ENCODE measurements at regions not wholly inside any gene's neighbourhood (a gene's known extent, or its start where the extent isn't known, plus 50 kb on each side); places are given as distances from the start of the nearest gene placed in this dataset.

DNA sequence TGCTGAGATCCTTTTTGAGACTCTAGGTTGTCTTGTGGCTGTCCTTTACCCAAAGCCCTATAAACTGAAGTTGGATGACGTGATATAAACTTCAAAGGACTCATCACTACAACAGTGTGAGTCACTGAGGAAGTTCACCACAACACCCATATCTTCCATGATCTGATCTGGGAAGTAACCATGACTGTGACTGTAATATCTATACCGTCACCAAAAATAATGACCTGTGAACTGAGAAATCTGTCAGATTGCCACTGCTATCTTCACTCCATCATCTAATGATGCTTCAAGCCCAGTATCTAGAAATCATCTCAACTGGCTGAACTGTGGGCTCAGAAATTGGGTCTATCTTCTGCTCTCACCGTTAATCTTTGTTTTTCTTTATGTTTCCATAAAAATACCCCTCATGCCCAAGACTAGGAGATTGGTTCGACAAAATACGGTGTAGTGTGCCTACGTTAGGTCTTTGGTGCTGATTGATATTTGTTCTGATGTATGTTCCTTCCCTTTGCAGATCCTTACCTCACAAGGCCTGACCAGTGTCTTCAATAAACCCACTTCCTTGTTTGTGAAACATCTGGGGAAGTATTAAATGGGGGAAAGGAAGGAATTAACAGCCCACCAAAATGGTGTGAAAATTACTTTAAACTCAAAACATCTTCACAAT, 78.2 kb downstream of the MYL12B start:
- H3K36me3 Mint-ChIP-seq = no peaks in the 10 kb centered on the region

DNA sequence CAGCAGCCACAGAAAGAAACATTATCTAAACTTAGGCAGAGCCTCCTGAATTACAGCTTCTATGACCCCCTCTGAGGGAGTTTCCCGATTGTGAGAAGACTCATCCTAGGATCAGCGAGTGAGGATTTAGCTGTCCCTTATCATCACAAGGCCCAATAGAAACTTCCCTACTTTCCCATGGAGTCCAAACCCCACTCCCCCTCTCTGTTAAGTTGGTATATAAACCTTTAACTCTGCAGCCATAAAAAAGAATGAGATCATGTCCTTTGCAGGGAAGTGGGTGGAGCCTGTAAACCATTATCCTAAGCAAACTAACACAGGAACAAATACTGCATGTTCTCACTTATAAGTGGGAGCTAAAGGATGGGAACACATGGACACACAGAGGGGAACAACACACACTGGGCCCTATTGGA, 78.8 kb downstream of the MYL12B start:
- intact Hi-C loops (cut with micrococcal nuclease) = no loop called here
- H3K9me3 ChIP-seq (ENCODE audit: control insufficient read depth in 1 of 2, low read length in 2 of 2) = no peaks in the 10 kb centered on the region
- no peak overlapping the region for H3K4me3 ChIP-seq (ENCODE audit: low read length in 2 of 2)
- ChIA-PET POLR2A (ENCODE audit: partially characterized antibody) (no interaction called here), CTCF (ENCODE audit: partially characterized antibody) (no interaction called here)
- H3K36me3 Mint-ChIP-seq = no peaks in the 10 kb centered on the region
- H3K4me3 Mint-ChIP-seq = no peak overlapping the region
- H3K27ac Mint-ChIP-seq = peak overlapping the region in 1 of 7 donors; percentile 65
- H3K9me3 Mint-ChIP-seq = peaks cover 0 to 7% (median 0%) of the 10 kb centered on the region in 8 donors
- no peaks in the 10 kb centered on the region for H3K4me1 ChIP-seq (ENCODE audit: insufficient read depth, low read length)
- peaks cover 0 to 8% (median 3%) of the 10 kb centered on the region in 4 donors for H3K4me1 Mint-ChIP-seq
- DNase-seq = no peak
- H3K27me3 Mint-ChIP-seq = peaks cover 0 to 1% of the 10 kb centered on the region in 2 donors
- no peaks in the 10 kb centered on the region for H3K36me3 ChIP-seq (ENCODE audit: insufficient read depth, low read length)
- H3K27me3 ChIP-seq (ENCODE audit: insufficient read depth, low read length) = no peaks in the 10 kb centered on the region
- H3K27ac ChIP-seq (ENCODE audit: low read depth, low read length) = no peak overlapping the region

More for the DNA sequence above, 78.2 kb downstream of the MYL12B start:
- Histone ChIP-seq H3K27me3 (ENCODE audit: insufficient read depth, low read length) (no peaks in the 10 kb centered on the region), H3K4me3 (ENCODE audit: low read length in 2 of 2) (no peak overlapping the region), H3K9me3 (ENCODE audit: control insufficient read depth in 1 of 2, low read length in 2 of 2) (no peaks in the 10 kb centered on the region), H3K4me1 (ENCODE audit: insufficient read depth, low read length) (no peaks in the 10 kb centered on the region), H3K27ac (ENCODE audit: low read depth, low read length) (no peak overlapping the region), H3K36me3 (ENCODE audit: insufficient read depth, low read length) (no peaks in the 10 kb centered on the region)
- Mint-ChIP-seq H3K9me3 (peaks cover 0 to 7% (median 0%) of the 10 kb centered on the region in 8 donors), H3K27ac (peak overlapping the region in 1 of 7 donors; percentile 12), H3K4me3 (no peak overlapping the region), H3K4me1 (peaks cover 0 to 8% (median 3%) of the 10 kb centered on the region in 4 donors), H3K27me3 (peaks cover 0 to 1% of the 10 kb centered on the region in 2 donors)
- peak in 1 of 5 donors; percentile 6 for DNase-seq
- ChIA-PET CTCF (ENCODE audit: partially characterized antibody) (no interaction called here), POLR2A (ENCODE audit: partially characterized antibody) (no interaction called here)
- intact Hi-C loops (cut with micrococcal nuclease) = no loop called here

DNA sequence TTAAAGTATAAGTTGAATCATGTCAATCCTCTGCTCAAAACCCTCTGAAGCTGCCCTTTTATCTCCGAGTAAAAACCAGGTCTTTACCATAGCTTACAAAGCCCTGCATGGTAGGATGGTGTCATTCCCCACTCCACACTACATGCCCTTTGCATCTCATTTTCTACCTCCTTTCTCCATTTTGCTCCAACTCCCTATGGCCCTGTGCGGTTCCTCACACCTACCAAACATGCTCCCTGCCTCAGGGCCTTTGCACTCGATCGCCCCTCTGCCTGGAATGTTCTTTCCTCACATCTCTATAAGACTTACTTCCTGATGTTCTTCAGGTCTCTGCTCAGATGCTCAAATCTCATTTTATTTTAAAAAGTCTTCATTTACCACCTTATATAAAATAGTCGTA, 80.7 kb downstream of the MYL12B start:
- no peaks in the 10 kb centered on the region for H3K36me3 ChIP-seq (ENCODE audit: insufficient read depth, low read length)
- no peaks in the 10 kb centered on the region for H3K27me3 ChIP-seq (ENCODE audit: insufficient read depth, low read length)
- Mint-ChIP-seq H3K27me3 (peaks cover 1 to 6% of the 10 kb centered on the region in 2 donors), H3K36me3 (no peaks in the 10 kb centered on the region), H3K4me3 (no peak overlapping the region), H3K4me1 (peaks cover 0 to 8% (median 3%) of the 10 kb centered on the region in 4 donors), H3K9me3 (peaks cover 0 to 7% (median 0%) of the 10 kb centered on the region in 8 donors), H3K27ac (peak overlapping the region in 1 of 7 donors; percentile 61)
- DNase-seq = no peak
- no peak overlapping the region for H3K4me3 ChIP-seq (ENCODE audit: low read length in 2 of 2)
- H3K9me3 ChIP-seq (ENCODE audit: control insufficient read depth in 1 of 2, low read length in 2 of 2) = no peaks in the 10 kb centered on the region
- ChIA-PET CTCF (ENCODE audit: partially characterized antibody) (no interaction called here), POLR2A (ENCODE audit: partially characterized antibody) (no interaction called here)
- no peaks in the 10 kb centered on the region for H3K4me1 ChIP-seq (ENCODE audit: insufficient read depth, low read length)
- no peak overlapping the region for H3K27ac ChIP-seq (ENCODE audit: low read depth, low read length)
- intact Hi-C loops (cut with micrococcal nuclease) = no loop called here

DNA sequence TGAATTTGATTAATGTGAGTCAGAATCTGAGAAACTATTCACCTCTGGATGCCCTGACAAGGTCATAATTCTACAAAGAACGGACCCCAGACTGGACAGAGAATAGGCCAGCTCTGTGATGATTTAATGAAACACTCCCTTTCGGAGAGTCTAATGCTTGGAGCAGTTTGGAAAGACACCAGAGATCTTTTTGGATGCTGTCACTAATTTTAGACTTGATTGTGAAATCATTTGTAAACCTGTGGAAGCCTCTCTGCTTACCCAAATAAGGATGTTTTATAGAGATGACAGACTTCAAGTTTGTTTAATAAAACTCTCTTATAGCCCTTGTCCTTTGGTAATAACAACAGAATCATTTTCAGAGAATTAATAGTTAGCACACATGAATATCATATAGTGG, 83.5 kb downstream of the MYL12B start:
- peaks cover 0 to 7% (median 0%) of the 10 kb centered on the region in 8 donors for H3K9me3 Mint-ChIP-seq
- intact Hi-C loops (cut with micrococcal nuclease) = no loop called here
- Histone ChIP-seq H3K36me3 (ENCODE audit: insufficient read depth, low read length) (no peaks in the 10 kb centered on the region), H3K4me1 (ENCODE audit: insufficient read depth, low read length) (no peaks in the 10 kb centered on the region), H3K27ac (ENCODE audit: low read depth, low read length) (no peak overlapping the region), H3K27me3 (ENCODE audit: insufficient read depth, low read length) (no peaks in the 10 kb centered on the region), H3K9me3 (ENCODE audit: control insufficient read depth in 1 of 2, low read length in 2 of 2) (no peaks in the 10 kb centered on the region), H3K4me3 (ENCODE audit: low read length in 2 of 2) (no peak overlapping the region)
- H3K36me3 Mint-ChIP-seq = no peaks in the 10 kb centered on the region
- CTCF ChIA-PET (ENCODE audit: partially characterized antibody) = no interaction called here
- no peaks in the 10 kb centered on the region for H3K4me1 Mint-ChIP-seq
- POLR2A ChIA-PET (ENCODE audit: partially characterized antibody) = no interaction called here
- H3K4me3 Mint-ChIP-seq = no peak overlapping the region
- no peak overlapping the region for H3K27ac Mint-ChIP-seq
- H3K27me3 Mint-ChIP-seq = peaks cover 4 to 11% of the 10 kb centered on the region in 2 donors
- no peak for DNase-seq

DNA sequence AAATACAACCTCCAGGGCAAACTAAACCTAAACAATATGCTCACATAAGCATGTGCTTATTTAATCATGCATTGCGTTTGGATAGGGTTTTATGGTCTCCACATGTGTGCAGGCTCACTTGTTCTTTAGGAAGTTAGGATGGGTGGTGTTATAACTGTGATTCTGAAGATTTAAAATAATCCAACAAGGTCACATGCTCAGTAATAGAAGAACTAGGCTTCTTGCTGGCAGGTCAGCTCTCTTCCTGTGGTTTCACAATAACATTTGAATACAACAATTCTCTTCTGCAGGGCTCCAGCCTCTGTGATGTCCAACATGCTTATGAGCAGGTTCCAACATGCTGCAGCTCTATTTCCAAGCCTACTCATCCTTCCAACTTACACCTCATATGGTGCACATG, 84.0 kb downstream of the MYL12B start:
- DNase-seq = no peak
- no peaks in the 10 kb centered on the region for H3K4me1 Mint-ChIP-seq
- H3K36me3 ChIP-seq (ENCODE audit: insufficient read depth, low read length) = no peaks in the 10 kb centered on the region
- ChIA-PET POLR2A (ENCODE audit: partially characterized antibody) (no interaction called here), CTCF (ENCODE audit: partially characterized antibody) (no interaction called here)
- peaks cover 4 to 11% of the 10 kb centered on the region in 2 donors for H3K27me3 Mint-ChIP-seq
- no peaks in the 10 kb centered on the region for H3K9me3 ChIP-seq (ENCODE audit: control insufficient read depth in 1 of 2, low read length in 2 of 2)
- no peaks in the 10 kb centered on the region for H3K27me3 ChIP-seq (ENCODE audit: insufficient read depth, low read length)
- H3K27ac ChIP-seq (ENCODE audit: low read depth, low read length) = no peak overlapping the region
- no peak overlapping the region for H3K4me3 ChIP-seq (ENCODE audit: low read length in 2 of 2)
- H3K27ac Mint-ChIP-seq = no peak overlapping the region
- no peak overlapping the region for H3K4me3 Mint-ChIP-seq
- peaks cover 0 to 4% (median 0%) of the 10 kb centered on the region in 8 donors for H3K9me3 Mint-ChIP-seq
- intact Hi-C loops (cut with micrococcal nuclease) = no loop called here
- H3K4me1 ChIP-seq (ENCODE audit: insufficient read depth, low read length) = no peaks in the 10 kb centered on the region
- no peaks in the 10 kb centered on the region for H3K36me3 Mint-ChIP-seq

DNA sequence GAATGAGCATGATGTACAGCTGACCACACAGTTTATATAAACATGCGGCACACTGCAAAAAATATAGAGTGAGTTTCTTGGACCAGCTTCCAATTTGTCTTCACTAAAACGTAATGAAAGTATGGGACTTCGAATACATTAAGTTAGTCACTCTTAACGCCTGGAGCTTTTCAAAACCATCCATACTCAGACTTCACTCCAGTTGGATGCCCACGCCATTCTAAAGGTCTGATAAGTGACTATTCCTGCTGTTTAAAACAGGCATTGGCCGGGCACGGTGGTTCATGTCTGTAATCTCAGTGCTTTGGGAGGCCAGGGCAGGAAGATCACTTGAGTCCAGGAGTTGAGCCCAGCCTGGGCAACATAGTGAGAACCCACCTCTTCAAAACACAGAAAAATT, 84.6 kb downstream of the MYL12B start:
- Histone ChIP-seq H3K27me3 (ENCODE audit: insufficient read depth, low read length) (no peaks in the 10 kb centered on the region), H3K36me3 (ENCODE audit: insufficient read depth, low read length) (no peaks in the 10 kb centered on the region), H3K4me1 (ENCODE audit: insufficient read depth, low read length) (no peaks in the 10 kb centered on the region), H3K27ac (ENCODE audit: low read depth, low read length) (no peak overlapping the region), H3K4me3 (ENCODE audit: low read length in 2 of 2) (no peak overlapping the region), H3K9me3 (ENCODE audit: control insufficient read depth in 1 of 2, low read length in 2 of 2) (no peaks in the 10 kb centered on the region)
- CTCF ChIA-PET (ENCODE audit: partially characterized antibody) = interaction anchor here (0.9 to 1.0 kb wide), 2 partner anchors 64 to 135 kb away, joined by 3 to 4 read pairs; no protein-coding TSS in a partner anchor
- intact Hi-C loops (cut with micrococcal nuclease) = no loop called here
- no peak overlapping the region for H3K4me3 Mint-ChIP-seq
- H3K36me3 Mint-ChIP-seq = no peaks in the 10 kb centered on the region
- H3K4me1 Mint-ChIP-seq = no peaks in the 10 kb centered on the region
- POLR2A ChIA-PET (ENCODE audit: partially characterized antibody) = no interaction called here
- H3K27me3 Mint-ChIP-seq = peaks cover 4 to 11% of the 10 kb centered on the region in 2 donors
- no peak for DNase-seq
- no peak overlapping the region for H3K27ac Mint-ChIP-seq
- H3K9me3 Mint-ChIP-seq = peaks cover 0 to 4% (median 0%) of the 10 kb centered on the region in 8 donors

DNA sequence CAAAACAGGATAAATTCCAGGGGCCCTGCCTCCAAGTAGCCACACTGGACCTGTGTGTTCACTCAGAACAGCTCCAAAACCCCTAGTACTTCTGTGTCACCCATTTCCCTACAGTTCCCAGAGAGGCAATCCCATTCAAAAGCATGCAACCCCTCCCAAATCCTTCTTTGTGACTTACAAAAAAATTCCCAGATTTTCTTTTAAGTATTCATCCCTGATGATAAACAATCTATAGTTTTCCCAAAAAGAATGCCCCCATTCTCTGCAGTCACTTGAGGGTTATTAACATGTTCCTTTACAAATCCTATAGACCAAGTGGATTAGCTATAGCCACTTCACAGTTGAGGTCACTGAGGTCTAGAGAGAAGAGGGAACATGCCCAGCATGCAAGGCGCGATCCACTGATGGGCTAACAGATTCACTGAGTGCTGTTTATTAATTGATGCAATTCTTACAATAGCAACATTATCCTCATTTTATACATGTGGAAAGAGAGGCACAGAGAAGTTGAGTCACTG, 85.4 kb downstream of the MYL12B start:
- Mint-ChIP-seq H3K27ac (no peak overlapping the region), H3K36me3 (no peaks in the 10 kb centered on the region), H3K27me3 (peaks cover 4 to 11% of the 10 kb centered on the region in 2 donors), H3K4me3 (no peak overlapping the region), H3K9me3 (peaks cover 0 to 2% (median 0%) of the 10 kb centered on the region in 8 donors), H3K4me1 (no peaks in the 10 kb centered on the region)
- POLR2A ChIA-PET (ENCODE audit: partially characterized antibody) = no interaction called here
- no peaks in the 10 kb centered on the region for H3K36me3 ChIP-seq (ENCODE audit: insufficient read depth, low read length)
- H3K4me3 ChIP-seq (ENCODE audit: low read length in 2 of 2) = no peak overlapping the region
- CTCF ChIA-PET (ENCODE audit: partially characterized antibody) = interaction anchor here (0.9 to 1.0 kb wide), 2 partner anchors 65 to 134 kb away, joined by 3 to 4 read pairs; no protein-coding TSS in a partner anchor
- H3K9me3 ChIP-seq (ENCODE audit: control insufficient read depth in 1 of 2, low read length in 2 of 2) = no peaks in the 10 kb centered on the region
- intact Hi-C loops (cut with micrococcal nuclease) = no loop called here
- H3K27me3 ChIP-seq (ENCODE audit: insufficient read depth, low read length) = no peaks in the 10 kb centered on the region
- no peak for DNase-seq
- no peak overlapping the region for H3K27ac ChIP-seq (ENCODE audit: low read depth, low read length)
- H3K4me1 ChIP-seq (ENCODE audit: insufficient read depth, low read length) = no peaks in the 10 kb centered on the region

Data from CD4-positive, alpha-beta memory T cell (primary cell).